ENCODE measurements at regions not wholly inside any gene's neighbourhood (a gene's known extent, or its start where the extent isn't known, plus 50 kb on each side); places are given as distances from the start of the nearest gene placed in this dataset.

GRCh38 chr13:83471011-83471410 lies 411.3 kb downstream of the SLITRK1 start:
- TF ChIP-seq CTCF (tag by site-specific recombination; IDR thresholded peaks at IDR 0.05) (no peak), ZNF391 (tag by site-specific recombination; IDR thresholded peaks at IDR 0.05; ENCODE audit: borderline replicate concordance, low read depth) (no peak), PRDM10 (tag by site-specific recombination; IDR thresholded peaks at IDR 0.05) (no peak), EGR2 (tag by site-specific recombination; IDR thresholded peaks at IDR 0.05; ENCODE audit: low read depth) (no peak), ZNF76 (tag by site-specific recombination; IDR thresholded peaks at IDR 0.05; ENCODE audit: borderline replicate concordance, low read depth) (no peak), ZNF155 (tag by site-specific recombination; IDR thresholded peaks at IDR 0.05) (no peak), ZNF558 (tag by site-specific recombination; IDR thresholded peaks at IDR 0.05) (no peak), GFI1B (tag by site-specific recombination; IDR thresholded peaks at IDR 0.05) (no peak), ZNF16 (tag by site-specific recombination; IDR thresholded peaks at IDR 0.05; ENCODE audit: low read depth) (no peak), ZEB2 (tag by site-specific recombination; IDR thresholded peaks at IDR 0.05) (no peak), KLF16 (tag by site-specific recombination; IDR thresholded peaks at IDR 0.05) (no peak), YY1 (tag by site-specific recombination; IDR thresholded peaks at IDR 0.05) (no peak)
